Colonic mucosa (tissue), 4 donors: ENCODE measurements at regions not wholly inside any gene's neighbourhood (a gene's known extent, or its start where the extent isn't known, plus 50 kb on each side); places are given as distances from the start of the nearest gene placed in this dataset.

Experiments used
- DNase-seq: peaks from one replicate; pipeline ENCODE4 v3.0.0-alpha.2; 2020
- H3K27ac ChIP-seq: fragments of 200-600 bp; one replicate; pipeline ENCODE4 v1.8.0; 2021
- H3K27me3 ChIP-seq: fragments of 200-600 bp; one replicate; pipeline ENCODE4 v1.8.0; 2021
- H3K36me3 ChIP-seq: fragments of 200-600 bp; one replicate; pipeline ENCODE4 v1.8.0; 2021
- H3K4me1 ChIP-seq: fragments of 200-600 bp; one replicate; pipeline ENCODE4 v1.8.0; 2021; ENCODE audit warnings: mild to moderate bottlenecking
- H3K4me3 ChIP-seq: fragments of 200-600 bp; one replicate; pipeline ENCODE4 v1.8.0; 2021
- H3K9ac ChIP-seq, 2 donors: one replicate each; pipeline ENCODE4 v1.7.0; 2013; ENCODE audit warnings: control low read depth in 2 of 2, low read depth in 2 of 2, low read length in 2 of 2
- H3K9me3 ChIP-seq: fragments of 200-600 bp; one replicate; pipeline ENCODE4 v1.8.0; 2021
- CTCF ChIP-seq: fragments of 200-600 bp; IDR thresholded peaks from one replicate; pipeline ENCODE4 v1.8.0; 2022; ENCODE audit warnings: antibody characterized with exemption, mild to moderate bottlenecking
- intact Hi-C: fragments of 100-400 bp; cut with DNase I; formaldehyde crosslinking; loops from one replicate; pipeline ENCODE4 v1.14.1; 2022
- donor health status: healthy.
- donor health status: DM: no; HTN: no; CAD: no.
- donor health status: DM: no; HTN: no; CAD: no.

- no peaks in the 10 kb centered on the region for H3K4me1 ChIP-seq
- intact Hi-C loops: no loop called here
- no peak for DNase-seq
- H3K27me3 ChIP-seq: no peaks in the 10 kb centered on the region
- H3K9ac ChIP-seq: no peak overlapping the region
- H3K4me3 ChIP-seq: no peak overlapping the region
- TF ChIP-seq CTCF: no peak
- H3K36me3 ChIP-seq: no peaks in the 10 kb centered on the region
- no peak overlapping the region for H3K27ac ChIP-seq
- H3K9me3 ChIP-seq: no peaks in the 10 kb centered on the region
Measured at GRCh38 chr11:134764966-134765365, 352.9 kb upstream of the B3GAT1 start.

- H3K4me3 ChIP-seq: no peak overlapping the region
- H3K9me3 ChIP-seq: no peaks in the 10 kb centered on the region
- no peak for DNase-seq
- H3K4me1 ChIP-seq: no peaks in the 10 kb centered on the region
- no peaks in the 10 kb centered on the region for H3K36me3 ChIP-seq
- intact Hi-C loops: no loop called here
- H3K27me3 ChIP-seq: no peaks in the 10 kb centered on the region
- no peak overlapping the region for H3K9ac ChIP-seq
- TF ChIP-seq CTCF: no peak
- H3K27ac ChIP-seq: no peak overlapping the region
Measured at GRCh38 chr11:134764367-134764766, 352.3 kb upstream of the B3GAT1 start.

GRCh38 chr11:134763030-134763388, 351.0 kb upstream of the B3GAT1 start:
- Histone ChIP-seq H3K36me3 (no peaks in the 10 kb centered on the region), H3K27ac (no peak overlapping the region), H3K4me1 (no peaks in the 10 kb centered on the region), H3K4me3 (no peak overlapping the region), H3K27me3 (no peaks in the 10 kb centered on the region), H3K9ac (no peak overlapping the region), H3K9me3 (no peaks in the 10 kb centered on the region)
- TF ChIP-seq CTCF: no peak
- intact Hi-C loops: no loop called here
- DNase-seq: no peak

GRCh38 chr11:134762248-134763029, 350.4 kb upstream of the B3GAT1 start:
- no peak for DNase-seq
- H3K4me3 ChIP-seq: no peak overlapping the region
- intact Hi-C loops: no loop called here

GRCh38 chr11:134761926-134762247, 349.8 kb upstream of the B3GAT1 start:
- TF ChIP-seq CTCF: no peak
- Histone ChIP-seq H3K4me1 (no peaks in the 10 kb centered on the region), H3K27me3 (no peaks in the 10 kb centered on the region), H3K27ac (no peak overlapping the region), H3K4me3 (no peak overlapping the region), H3K9me3 (no peaks in the 10 kb centered on the region), H3K9ac (no peak overlapping the region), H3K36me3 (no peaks in the 10 kb centered on the region)
- no peak for DNase-seq
- intact Hi-C loops: no loop called here

More at GRCh38 chr11:134762248-134763029, 350.4 kb upstream of the B3GAT1 start:
- H3K36me3 ChIP-seq: no peaks in the 10 kb centered on the region
- no peaks in the 10 kb centered on the region for H3K9me3 ChIP-seq
- no peak overlapping the region for H3K27ac ChIP-seq
- no peaks in the 10 kb centered on the region for H3K4me1 ChIP-seq
- H3K9ac ChIP-seq: no peak overlapping the region
- no peaks in the 10 kb centered on the region for H3K27me3 ChIP-seq
- TF ChIP-seq CTCF: no peak
